Embryonic facial prominence (tissue), 1 donor: ENCODE measurements at regions not wholly inside any gene's neighbourhood (a gene's known extent, or its start where the extent isn't known, plus 50 kb on each side); places are given as distances from the start of the nearest gene placed in this dataset.
"Not testable (repeated sequence)": the region's sequence is repeated elsewhere in the genome, so short reads cannot be mapped to it uniquely, and the experiment has no call there.

Source experiments
- DNase-seq: peaks from one replicate; pipeline ENCODE4 v3.0.0-alpha.2; 2016; ENCODE audit errors: extremely low spot score

- no peak for DNase-seq
These were observed 208.7 kb upstream of the OBI1 start for GRCh38 chr13:78867655-78868054.

DNA sequence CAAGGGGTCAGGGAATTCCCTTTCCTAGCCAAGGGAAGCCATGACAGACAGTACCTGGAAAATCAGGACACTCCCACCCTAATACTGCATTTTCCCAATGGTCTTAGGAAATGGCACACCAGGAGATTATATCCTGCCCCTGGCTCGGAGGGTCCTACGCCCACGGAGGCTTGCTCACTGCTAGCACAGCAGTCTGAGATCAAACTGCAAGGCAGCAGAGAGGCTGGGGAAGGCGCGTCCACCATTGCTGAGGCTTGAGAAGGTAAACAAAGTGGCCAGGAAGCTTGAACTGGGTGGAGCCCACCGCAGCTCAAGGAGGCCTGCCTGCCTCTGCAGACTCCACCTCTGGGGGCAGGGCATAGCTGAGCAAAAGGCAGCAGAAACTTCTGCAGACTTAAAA, 207.1 kb upstream of the OBI1 start:
- not testable (repeated sequence) for DNase-seq

GRCh38 chr13:78862446-78862845, 203.5 kb upstream of the OBI1 start:
- no peak for DNase-seq

DNA sequence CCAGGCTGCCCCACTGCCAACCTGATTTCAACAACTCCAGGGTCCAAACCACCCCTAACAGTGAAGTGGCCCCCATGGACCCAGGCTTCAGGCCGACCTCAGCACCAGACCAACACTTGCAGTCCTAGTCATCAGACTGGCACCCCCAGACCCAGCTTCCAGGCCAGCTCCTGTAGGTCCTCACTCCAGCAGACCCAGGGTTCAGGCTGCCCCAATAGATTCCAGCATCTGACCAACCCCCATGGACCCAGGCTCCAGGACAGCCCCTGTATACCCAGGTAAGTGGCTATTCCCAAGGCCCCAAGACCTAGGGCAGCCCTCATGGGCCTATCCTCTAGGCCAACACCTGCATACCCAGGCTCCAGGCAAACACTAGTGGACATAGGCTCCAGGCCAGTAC, 193.8 kb upstream of the OBI1 start:
- no peak for DNase-seq

GRCh38 chr13:78845656-78846365, 186.9 kb upstream of the OBI1 start:
- no peak for DNase-seq

DNA sequence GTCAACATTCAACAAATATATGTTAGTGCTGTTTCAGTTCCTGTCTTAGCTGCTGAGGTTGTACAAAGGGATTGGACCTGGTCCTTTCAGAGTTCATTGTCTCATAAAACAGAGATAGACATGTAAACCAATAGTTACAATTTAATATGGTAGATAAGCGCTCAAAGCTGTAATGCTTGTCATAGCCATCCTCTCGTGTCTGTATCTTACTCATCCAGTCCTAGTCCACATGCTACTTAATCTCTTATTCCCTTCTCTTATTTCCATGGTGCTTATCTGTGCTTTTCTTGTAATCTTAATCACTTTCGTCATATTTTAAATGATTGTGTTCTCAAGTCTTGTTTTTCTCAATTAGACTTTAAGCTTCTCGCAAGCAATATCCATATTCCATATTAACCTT, 185.2 kb upstream of the OBI1 start:
- DNase-seq = no peak

GRCh38 chr13:78841358-78841963, 182.5 kb upstream of the OBI1 start:
- no peak for DNase-seq

DNA sequence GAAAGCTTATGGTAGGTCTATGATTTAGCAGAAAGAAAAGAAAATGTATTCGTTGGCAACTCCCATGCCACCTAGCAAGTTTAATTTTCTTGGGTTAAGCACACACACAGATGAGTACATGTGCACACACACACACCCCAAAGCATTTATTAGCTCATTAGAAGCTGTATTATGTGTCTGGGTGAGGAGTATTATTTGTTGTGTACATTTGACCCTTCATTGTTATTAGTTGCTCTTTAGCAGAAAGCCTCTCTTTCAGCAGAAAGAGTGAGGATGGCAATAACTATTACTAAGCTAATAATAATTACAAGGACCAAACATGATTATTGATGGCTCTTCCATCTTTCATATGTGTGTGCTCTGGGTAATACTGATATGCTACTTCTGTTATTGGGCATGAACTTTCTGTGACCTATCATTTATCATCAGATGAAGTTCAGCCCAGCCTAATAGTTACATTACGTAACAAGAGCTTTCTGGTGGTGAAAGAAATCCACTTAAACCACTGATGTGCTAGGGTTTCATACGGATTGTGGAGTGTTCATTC, 177.4 kb upstream of the OBI1 start:
- DNase-seq = no peak

DNA sequence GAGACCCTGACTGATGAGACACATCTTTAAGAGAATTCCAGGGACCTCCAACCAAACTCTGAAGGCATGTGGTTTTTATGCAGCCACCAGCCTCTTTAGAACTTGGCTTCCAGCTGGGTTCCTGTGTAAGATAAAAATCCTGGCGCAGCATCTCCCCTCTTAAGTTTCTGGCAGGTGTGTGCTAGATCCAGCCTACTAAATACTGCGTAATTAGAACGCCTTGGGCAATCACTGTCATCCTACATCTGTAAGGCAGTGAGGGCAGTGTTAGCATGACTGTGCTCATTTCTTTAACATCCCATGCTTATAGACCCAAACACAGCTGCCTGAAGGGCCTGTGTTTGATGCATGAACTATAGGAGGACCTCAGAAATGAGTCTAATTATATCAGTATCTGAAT, 173.5 kb upstream of the OBI1 start:
- no peak for DNase-seq

DNA sequence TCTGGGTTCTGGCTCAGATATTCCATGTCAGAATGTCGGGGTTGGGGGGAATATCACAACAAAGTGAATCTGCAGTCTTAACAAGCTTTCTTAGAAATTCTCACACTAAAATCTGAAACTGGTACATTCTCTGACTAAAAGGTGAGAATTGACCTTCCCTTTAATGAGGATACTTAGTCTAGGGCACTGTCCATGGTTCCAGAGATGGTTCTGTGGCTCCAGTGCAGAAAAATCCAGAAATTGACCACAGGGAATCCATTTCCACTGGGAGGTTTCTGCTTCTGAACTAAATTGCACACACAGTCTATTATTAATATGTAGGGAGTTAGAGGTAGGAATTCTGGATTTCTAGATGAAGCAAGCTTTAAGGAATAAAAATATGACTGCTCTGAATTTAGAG, 171.6 kb upstream of the OBI1 start:
- no peak for DNase-seq

DNA sequence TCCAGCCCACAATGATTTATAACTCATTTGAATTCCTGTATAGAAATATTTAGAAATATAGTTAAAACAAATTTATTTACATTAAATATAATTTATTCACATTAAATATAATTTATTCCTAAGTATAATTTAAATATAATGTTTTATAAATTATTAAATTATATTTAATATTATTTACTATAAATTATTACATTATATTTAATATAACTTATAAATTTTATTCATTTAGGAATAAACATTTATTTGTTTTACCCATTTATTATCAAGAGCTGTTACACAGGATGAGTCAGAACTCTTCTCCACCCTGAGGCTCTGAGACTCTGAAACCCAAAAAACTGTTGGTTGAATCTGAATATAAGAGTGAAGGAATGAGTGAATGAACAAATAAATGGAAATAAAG, 170.9 kb upstream of the OBI1 start:
- DNase-seq = no peak

DNA sequence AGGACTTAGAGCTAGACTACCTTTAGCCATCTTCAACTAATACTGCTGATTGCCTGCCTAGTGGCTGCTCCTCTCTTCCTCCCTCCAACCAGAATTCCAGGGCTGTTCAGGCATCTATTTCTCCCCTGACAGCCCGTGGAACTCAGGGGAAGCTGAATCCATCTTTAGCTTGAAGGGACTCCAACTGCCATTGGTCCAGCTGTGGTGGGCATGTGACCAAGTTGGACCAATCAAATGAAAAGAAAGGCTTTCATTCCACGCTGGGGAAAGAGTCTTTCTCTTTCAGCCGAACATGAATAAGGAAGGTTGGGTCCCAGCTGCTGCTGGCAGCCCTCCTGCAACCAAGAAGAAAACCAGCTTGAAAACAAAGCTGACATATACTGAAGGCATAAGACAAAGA, 168.5 kb upstream of the OBI1 start:
- no peak for DNase-seq

GRCh38 chr13:78826936-78827335, 168.0 kb upstream of the OBI1 start:
- DNase-seq = no peak

- no peak for DNase-seq
These were observed 167.4 kb upstream of the OBI1 start for GRCh38 chr13:78826312-78826711.

- DNase-seq = no peak
These were observed 161.6 kb upstream of the OBI1 start for GRCh38 chr13:78820541-78820940.

DNA sequence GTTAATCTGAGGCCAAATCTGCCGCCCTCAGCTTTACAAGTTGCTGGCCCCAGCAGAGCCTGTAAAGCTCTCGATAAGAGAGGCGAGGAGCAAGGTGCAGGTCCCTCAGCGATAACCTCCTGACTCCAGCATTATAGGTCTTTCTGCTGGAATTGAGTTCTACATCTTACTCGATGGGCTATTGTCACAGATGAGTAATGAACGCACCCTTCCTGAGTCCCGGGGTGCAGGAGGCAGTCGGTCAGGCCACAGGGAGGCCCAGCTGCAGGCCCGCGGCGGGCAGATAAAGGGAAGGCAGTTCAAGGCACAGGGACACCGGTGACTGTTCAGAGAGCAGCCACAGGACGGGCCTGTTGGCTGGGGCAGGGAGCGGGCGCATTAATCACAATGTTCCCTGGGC, 157.6 kb upstream of the OBI1 start:
- DNase-seq = no peak

- DNase-seq = no peak
These were observed 157.2 kb upstream of the OBI1 start for GRCh38 chr13:78816154-78816553.

- no peak for DNase-seq
These were observed 147.5 kb upstream of the OBI1 start for GRCh38 chr13:78806457-78806856.

- DNase-seq = no peak
These were observed 144.0 kb upstream of the OBI1 start for GRCh38 chr13:78802912-78803311.

DNA sequence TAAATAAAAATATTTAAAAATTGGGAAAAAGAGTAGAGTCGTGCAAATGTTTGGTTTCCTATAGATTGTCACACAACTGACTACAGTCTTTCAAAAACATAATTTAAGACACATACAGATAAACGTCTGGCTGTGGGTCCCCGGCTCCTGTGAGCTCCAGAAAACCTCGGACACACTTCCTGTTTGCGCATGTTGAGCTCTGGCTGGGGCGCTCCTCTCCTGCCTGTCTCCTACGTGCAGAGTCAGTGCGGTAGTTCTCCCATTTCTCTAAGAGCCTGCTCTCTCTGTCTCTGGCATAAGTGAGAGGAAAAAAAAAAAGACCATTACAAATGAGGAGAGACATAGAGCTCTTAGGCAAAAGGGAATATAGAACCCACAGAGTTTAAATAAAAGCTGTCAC, 128.2 kb upstream of the OBI1 start:
- no peak for DNase-seq

- no peak for DNase-seq
These were observed 127.5 kb upstream of the OBI1 start for GRCh38 chr13:78786459-78786858.

DNA sequence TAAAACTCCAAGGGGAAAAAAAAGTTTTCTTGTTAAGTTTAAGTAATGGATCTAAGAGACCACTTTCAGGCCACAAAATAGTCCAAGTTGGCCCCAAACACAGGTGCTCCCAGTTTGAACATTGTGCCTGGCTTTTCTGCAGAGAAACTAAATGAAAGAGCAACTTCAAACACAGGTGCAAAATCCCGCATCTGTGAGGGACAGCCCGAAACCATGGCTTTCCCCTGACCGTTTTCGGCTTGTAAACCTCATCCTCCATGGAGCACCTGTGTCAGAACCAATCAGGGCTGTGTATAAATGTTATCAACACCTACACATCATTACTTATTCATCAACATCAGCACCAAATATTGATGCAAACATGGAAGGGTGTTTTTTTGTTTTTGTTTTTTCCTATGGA, 126.8 kb upstream of the OBI1 start:
- DNase-seq = no peak

DNA sequence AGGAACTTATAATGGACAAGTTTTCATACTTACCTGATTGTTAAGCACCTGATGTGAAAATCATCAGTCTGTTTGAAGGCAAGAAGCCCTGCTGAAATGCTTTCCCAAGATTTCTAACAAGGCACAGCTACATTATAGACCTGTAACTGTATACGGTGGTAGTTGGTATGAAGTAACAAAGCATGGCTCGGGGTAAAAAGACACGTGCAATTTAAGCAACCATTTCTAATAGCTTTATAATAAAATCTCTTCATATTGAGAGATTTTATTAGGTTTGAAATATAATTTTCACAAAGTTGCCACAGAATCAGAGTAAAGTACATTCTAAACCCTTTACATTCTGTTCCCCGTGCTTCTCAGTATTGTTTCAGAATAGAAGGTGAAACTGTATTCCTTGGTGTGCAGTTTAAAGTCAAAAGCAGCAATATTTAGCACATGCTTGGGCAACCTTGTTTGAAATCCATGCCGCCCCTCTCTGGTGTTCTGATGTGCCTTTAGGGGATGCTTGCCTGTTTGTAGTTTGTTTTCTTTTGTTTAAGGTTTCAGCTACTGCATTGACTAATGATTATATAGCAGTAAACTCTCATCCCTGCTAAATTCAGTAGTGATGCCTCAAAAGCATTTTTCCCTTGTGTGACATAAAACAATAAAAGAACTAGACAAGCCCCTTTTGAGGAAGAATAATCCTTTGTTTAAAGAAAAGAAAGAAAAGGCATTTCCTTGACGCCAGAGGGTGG, 125.2 kb upstream of the OBI1 start:
- DNase-seq = no peak
